ENCODE measurements at regions not wholly inside any gene's neighbourhood (a gene's known extent, or its start where the extent isn't known, plus 50 kb on each side); places are given as distances from the start of the nearest gene placed in this dataset.

DNA sequence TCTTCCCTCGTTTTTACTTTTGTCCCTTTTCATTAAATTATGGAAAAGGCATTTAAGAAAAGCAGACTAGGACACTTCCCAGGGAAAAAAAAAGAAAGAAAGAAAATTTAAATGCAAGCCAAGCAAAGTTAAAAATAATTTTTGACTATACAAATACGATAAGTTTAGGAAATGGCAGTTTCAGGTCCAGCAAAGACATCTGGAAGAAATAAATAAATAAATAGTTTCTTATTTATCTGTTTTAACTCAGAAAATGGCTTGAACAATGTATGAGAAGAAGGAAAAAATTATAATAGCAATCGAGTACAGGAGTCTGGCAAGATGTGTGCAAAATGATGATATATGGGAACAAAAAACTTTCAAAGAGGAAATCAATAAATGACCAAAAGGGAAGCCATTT is 114.6 kb upstream of the NCKAP5 start:
- no peaks in the 10 kb centered on the region for H3K27me3 ChIP-seq (ENCODE audit: control insufficient read depth, insufficient read depth, low read length)
- peak; percentile 92 for DNase-seq
- no peaks in the 10 kb centered on the region for H3K9me3 ChIP-seq (replicated peaks; ENCODE audit: control insufficient read depth, low read depth, low read length)
- peak overlapping the region; percentile 83 for H3K27ac ChIP-seq (ENCODE audit: low read length)
- no CpG with 5 or more reads among the region's 3 CpGs for WGBS (ENCODE audit: insufficient coverage)
- H3K4me1 ChIP-seq (ENCODE audit: control insufficient read depth, insufficient read depth, low read length): peaks cover 2% of the 10 kb centered on the region
- H3K4me3 ChIP-seq (ENCODE audit: low read length): no peak overlapping the region
- H3K36me3 ChIP-seq (ENCODE audit: control insufficient read depth, insufficient read depth, low read length): no peaks in the 10 kb centered on the region

DNA sequence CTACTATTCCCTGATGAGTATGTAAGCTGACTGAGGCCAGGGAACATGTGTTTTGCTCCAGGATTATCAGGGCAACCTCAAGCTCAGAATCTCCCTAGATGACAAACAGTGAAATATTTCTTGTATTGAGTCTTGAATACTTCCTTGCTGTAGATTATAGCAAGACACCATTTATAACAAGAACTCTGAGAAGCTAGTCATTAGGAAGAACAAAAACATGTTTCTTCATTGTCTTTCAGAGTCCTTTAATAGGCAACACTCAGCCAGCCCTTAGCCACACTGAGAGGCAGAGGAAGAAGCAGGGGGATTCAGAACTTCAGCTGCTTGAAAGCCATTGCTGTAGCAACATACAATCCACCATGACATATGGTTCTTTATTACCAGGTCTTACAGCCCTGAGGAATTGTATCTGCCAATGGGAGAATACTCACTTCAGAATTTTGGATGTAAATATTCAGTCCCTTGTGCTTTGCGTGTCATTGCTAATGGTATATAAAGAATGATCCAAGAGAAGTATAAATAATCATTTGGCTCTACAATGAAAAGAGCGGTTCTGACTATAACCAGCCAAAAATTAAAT is 117.5 kb upstream of the NCKAP5 start:
- Histone ChIP-seq H3K4me1 (ENCODE audit: control insufficient read depth, insufficient read depth, low read length) (no peaks in the 10 kb centered on the region), H3K27me3 (ENCODE audit: control insufficient read depth, insufficient read depth, low read length) (no peaks in the 10 kb centered on the region), H3K27ac (ENCODE audit: low read length) (peak overlapping the region; percentile 71), H3K4me3 (ENCODE audit: low read length) (no peak overlapping the region), H3K36me3 (ENCODE audit: control insufficient read depth, insufficient read depth, low read length) (no peaks in the 10 kb centered on the region), H3K9me3 (replicated peaks; ENCODE audit: control insufficient read depth, low read depth, low read length) (no peaks in the 10 kb centered on the region)
- DNase-seq: peak; percentile 93
- WGBS (ENCODE audit: insufficient coverage): no CpG with 5 or more reads among the region's 2 CpGs

DNA sequence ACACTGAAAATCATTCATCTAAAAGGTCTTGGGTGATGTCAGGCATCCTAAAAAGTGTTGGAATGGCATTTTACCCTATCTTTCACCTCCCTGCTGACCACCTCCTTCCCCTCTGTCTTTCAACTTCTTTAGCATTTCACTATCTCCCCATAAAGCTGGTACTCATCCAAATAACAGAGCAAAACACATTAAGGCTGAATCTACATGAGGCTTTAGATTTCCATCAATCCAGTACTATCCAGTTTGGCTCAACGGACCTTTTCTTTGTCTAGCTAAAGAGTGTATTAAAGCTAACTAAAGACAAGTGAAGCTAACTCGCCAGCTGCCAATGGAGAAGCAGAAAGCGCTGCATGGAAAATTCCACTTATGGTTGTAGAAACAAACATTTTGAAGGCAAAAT is 122.5 kb upstream of the NCKAP5 start:
- Histone ChIP-seq H3K27me3 (ENCODE audit: control insufficient read depth, insufficient read depth, low read length) (no peaks in the 10 kb centered on the region), H3K36me3 (ENCODE audit: control insufficient read depth, insufficient read depth, low read length) (no peaks in the 10 kb centered on the region), H3K27ac (ENCODE audit: low read length) (no peak overlapping the region), H3K4me3 (ENCODE audit: low read length) (no peak overlapping the region), H3K9me3 (replicated peaks; ENCODE audit: control insufficient read depth, low read depth, low read length) (no peaks in the 10 kb centered on the region), H3K4me1 (ENCODE audit: control insufficient read depth, insufficient read depth, low read length) (no peaks in the 10 kb centered on the region)
- WGBS (ENCODE audit: insufficient coverage): no CpG with 5 or more reads among the region's 3 CpGs
- peak; percentile 44 for DNase-seq

DNA sequence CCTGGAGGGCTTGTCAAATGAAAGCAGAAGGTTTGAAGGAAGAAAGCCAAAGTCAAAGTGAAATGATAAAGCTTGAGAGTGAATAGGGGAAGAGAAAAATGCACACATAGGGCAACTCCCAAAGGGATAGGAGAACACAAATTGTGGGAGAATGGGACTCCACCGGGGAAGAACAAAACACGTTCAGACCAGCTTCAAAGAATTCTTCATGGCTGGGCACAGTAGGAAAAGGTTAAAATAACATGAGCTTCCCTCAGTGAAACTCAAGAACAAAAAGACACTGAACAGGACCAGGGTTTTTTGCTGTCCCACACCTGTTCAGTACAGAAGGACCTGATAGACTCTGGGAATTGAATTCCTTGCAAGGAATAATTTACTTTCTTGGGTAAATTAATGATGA is 123.1 kb upstream of the NCKAP5 start:
- Histone ChIP-seq H3K36me3 (ENCODE audit: control insufficient read depth, insufficient read depth, low read length) (no peaks in the 10 kb centered on the region), H3K27me3 (ENCODE audit: control insufficient read depth, insufficient read depth, low read length) (no peaks in the 10 kb centered on the region), H3K27ac (ENCODE audit: low read length) (no peak overlapping the region), H3K9me3 (replicated peaks; ENCODE audit: control insufficient read depth, low read depth, low read length) (no peaks in the 10 kb centered on the region), H3K4me3 (ENCODE audit: low read length) (no peak overlapping the region), H3K4me1 (ENCODE audit: control insufficient read depth, insufficient read depth, low read length) (no peaks in the 10 kb centered on the region)
- 20% methylated on average over 1 of the region's 2 CpGs for WGBS (ENCODE audit: insufficient coverage)
- DNase-seq: no peak

DNA sequence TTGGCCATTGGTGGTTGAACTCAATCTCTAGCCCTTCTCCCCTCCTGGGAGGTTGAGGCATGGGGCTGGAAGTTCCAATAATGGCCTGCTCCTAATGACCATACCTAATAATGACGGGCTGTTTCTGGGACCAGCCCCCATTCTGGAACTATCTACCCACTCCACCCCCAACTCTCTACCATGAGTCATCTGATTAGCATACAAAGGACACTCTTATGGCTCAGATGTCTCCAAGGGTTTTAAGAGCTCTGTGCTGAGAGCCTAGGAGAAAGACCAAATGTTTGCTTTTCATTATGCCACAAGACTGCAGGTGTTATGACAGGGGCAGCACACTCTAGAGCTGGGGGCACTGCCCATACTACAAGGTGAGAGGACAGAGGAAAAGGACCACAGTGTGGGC is 137.0 kb upstream of the NCKAP5 start:
- H3K9me3 ChIP-seq (replicated peaks; ENCODE audit: control insufficient read depth, low read depth, low read length): peaks cover 10% of the 10 kb centered on the region
- no peak overlapping the region for H3K4me3 ChIP-seq (ENCODE audit: low read length)
- H3K27me3 ChIP-seq (ENCODE audit: control insufficient read depth, insufficient read depth, low read length): no peaks in the 10 kb centered on the region
- DNase-seq: no peak
- no CpG with 5 or more reads among the region's 1 CpG for WGBS (ENCODE audit: insufficient coverage)
- H3K4me1 ChIP-seq (ENCODE audit: control insufficient read depth, insufficient read depth, low read length): no peaks in the 10 kb centered on the region
- H3K27ac ChIP-seq (ENCODE audit: low read length): no peak overlapping the region
- no peaks in the 10 kb centered on the region for H3K36me3 ChIP-seq (ENCODE audit: control insufficient read depth, insufficient read depth, low read length)

DNA sequence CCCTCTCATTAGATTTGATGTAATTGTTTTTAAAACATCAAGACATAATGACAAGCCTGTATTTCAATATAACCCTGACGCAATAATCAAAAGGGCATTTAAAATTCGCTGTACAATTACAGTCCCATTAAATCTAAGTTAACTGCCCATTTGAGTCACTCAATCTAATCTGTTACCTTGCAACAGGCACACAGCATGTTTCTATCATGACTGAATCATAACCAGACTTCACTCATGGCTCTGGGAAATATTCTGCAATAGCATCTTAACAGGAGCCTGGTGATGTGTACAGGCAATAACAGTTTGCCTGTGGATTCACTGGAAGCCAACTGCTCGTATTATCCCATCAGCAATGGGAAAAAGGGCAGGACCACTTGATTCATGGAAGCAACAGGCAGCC is 142.3 kb upstream of the NCKAP5 start:
- 60% methylated on average over 2 of the region's 3 CpGs for WGBS (ENCODE audit: insufficient coverage)
- Histone ChIP-seq H3K36me3 (ENCODE audit: control insufficient read depth, insufficient read depth, low read length) (no peaks in the 10 kb centered on the region), H3K27ac (ENCODE audit: low read length) (no peak overlapping the region), H3K27me3 (ENCODE audit: control insufficient read depth, insufficient read depth, low read length) (no peaks in the 10 kb centered on the region), H3K4me1 (ENCODE audit: control insufficient read depth, insufficient read depth, low read length) (no peaks in the 10 kb centered on the region), H3K4me3 (ENCODE audit: low read length) (no peak overlapping the region), H3K9me3 (replicated peaks; ENCODE audit: control insufficient read depth, low read depth, low read length) (peaks cover 10% of the 10 kb centered on the region)
- DNase-seq: no peak

DNA sequence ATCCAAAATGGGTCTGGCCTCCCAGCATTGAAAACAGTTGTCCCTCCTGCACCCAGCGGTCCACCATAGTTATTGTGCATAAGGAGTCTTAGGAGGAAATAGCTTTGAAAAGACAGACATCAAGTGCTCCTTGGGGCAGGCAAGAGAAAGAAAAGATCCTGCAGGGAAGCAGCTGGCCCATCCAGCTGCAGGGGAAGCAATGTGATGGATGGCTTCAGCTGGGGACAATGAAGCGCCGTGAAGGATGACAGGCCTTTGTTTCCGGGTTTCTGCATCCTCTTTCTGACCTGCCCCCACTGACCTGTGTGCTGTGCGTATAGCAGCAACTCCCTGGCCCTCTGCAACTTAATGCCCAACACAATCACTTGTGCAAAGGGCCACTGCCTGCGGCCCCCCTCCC is 142.9 kb upstream of the NCKAP5 start:
- Histone ChIP-seq H3K27me3 (ENCODE audit: control insufficient read depth, insufficient read depth, low read length) (no peaks in the 10 kb centered on the region), H3K27ac (ENCODE audit: low read length) (no peak overlapping the region), H3K4me3 (ENCODE audit: low read length) (no peak overlapping the region), H3K9me3 (replicated peaks; ENCODE audit: control insufficient read depth, low read depth, low read length) (peaks cover 10% of the 10 kb centered on the region), H3K36me3 (ENCODE audit: control insufficient read depth, insufficient read depth, low read length) (no peaks in the 10 kb centered on the region), H3K4me1 (ENCODE audit: control insufficient read depth, insufficient read depth, low read length) (no peaks in the 10 kb centered on the region)
- peak; percentile 23 for DNase-seq
- 16% methylated on average over 4 of the region's 6 CpGs for WGBS (ENCODE audit: insufficient coverage)

DNA sequence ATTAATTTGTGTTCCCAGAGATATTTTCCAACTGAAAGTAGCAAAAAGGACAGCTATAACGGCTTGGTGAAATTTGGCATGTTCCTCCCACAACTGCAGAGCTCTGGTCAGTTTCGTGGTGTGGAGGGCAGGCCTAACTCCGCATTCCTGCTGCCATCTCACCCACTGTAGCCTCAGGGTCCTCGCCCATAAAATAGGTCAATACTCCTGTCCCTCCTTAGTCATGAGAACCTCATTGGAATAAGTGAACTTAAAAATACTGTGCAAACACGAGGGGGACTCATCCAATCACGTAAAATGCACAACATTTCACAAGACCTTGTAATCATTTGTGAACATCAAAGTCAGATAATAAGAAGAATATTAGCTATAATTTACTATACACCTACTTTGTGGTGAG is 143.5 kb upstream of the NCKAP5 start:
- Histone ChIP-seq H3K9me3 (replicated peaks; ENCODE audit: control insufficient read depth, low read depth, low read length) (peaks cover 10% of the 10 kb centered on the region), H3K27ac (ENCODE audit: low read length) (no peak overlapping the region), H3K27me3 (ENCODE audit: control insufficient read depth, insufficient read depth, low read length) (no peaks in the 10 kb centered on the region), H3K4me3 (ENCODE audit: low read length) (no peak overlapping the region), H3K4me1 (ENCODE audit: control insufficient read depth, insufficient read depth, low read length) (no peaks in the 10 kb centered on the region), H3K36me3 (ENCODE audit: control insufficient read depth, insufficient read depth, low read length) (no peaks in the 10 kb centered on the region)
- DNase-seq: no peak
- WGBS (ENCODE audit: insufficient coverage): 89% methylated on average over 3 of the region's 6 CpGs

DNA sequence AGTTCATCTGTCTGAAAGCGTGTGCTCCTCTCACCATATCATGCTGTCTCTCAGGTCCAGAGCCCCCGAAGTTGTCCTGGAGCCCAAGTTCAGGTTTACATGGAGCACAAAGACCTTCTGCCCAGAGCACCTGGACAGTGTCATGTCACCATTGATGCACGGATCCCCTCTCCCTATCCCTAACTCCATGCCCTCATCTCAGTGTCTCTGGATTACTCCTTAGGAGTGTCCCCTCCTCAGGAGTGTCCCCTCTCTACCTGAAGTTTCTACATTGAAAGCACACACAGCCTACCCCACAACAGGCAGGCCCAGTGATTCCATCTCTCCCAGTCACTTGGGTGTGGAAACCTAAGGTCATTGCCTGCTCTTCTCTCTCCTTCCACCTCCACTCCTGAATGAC is 144.1 kb upstream of the NCKAP5 start:
- WGBS (ENCODE audit: insufficient coverage): 91% methylated on average over 3 of the region's 3 CpGs
- H3K36me3 ChIP-seq (ENCODE audit: control insufficient read depth, insufficient read depth, low read length): no peaks in the 10 kb centered on the region

DNA sequence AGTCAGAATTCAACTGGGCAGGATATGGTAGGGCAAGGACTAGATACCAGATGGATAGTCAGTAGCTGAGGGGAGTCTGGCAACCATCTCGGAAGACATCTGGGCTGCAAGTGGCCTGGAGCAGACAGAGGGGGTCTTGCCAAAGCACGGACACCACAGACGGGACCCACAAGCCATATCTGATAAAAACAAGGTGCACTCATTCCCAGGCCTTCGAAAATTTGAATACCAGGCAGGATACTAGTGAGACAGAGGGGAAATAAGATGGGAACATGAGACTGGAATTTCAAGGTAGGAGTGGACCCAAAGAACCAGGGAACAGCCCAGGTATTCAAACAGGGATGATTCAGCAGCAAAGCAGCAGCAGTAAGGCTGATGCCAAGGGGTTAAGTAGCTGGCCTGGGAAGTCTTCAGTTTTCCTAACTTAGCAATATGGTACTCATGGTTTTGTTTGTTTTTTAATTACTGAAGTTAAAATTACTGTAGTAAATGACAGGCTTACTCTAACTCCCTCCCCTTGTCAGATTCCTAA is 144.9 kb upstream of the NCKAP5 start:
- Histone ChIP-seq H3K36me3 (ENCODE audit: control insufficient read depth, insufficient read depth, low read length) (no peaks in the 10 kb centered on the region), H3K4me3 (ENCODE audit: low read length) (no peak overlapping the region), H3K27ac (ENCODE audit: low read length) (no peak overlapping the region), H3K27me3 (ENCODE audit: control insufficient read depth, insufficient read depth, low read length) (no peaks in the 10 kb centered on the region), H3K9me3 (replicated peaks; ENCODE audit: control insufficient read depth, low read depth, low read length) (peaks cover 10% of the 10 kb centered on the region), H3K4me1 (ENCODE audit: control insufficient read depth, insufficient read depth, low read length) (no peaks in the 10 kb centered on the region)
- WGBS (ENCODE audit: insufficient coverage): 80% methylated on average over 3 of the region's 4 CpGs
- no peak for DNase-seq

More for the DNA sequence above, 144.1 kb upstream of the NCKAP5 start:
- DNase-seq: no peak
- H3K9me3 ChIP-seq (replicated peaks; ENCODE audit: control insufficient read depth, low read depth, low read length): peaks cover 10% of the 10 kb centered on the region
- no peaks in the 10 kb centered on the region for H3K4me1 ChIP-seq (ENCODE audit: control insufficient read depth, insufficient read depth, low read length)
- no peak overlapping the region for H3K27ac ChIP-seq (ENCODE audit: low read length)
- no peak overlapping the region for H3K4me3 ChIP-seq (ENCODE audit: low read length)
- H3K27me3 ChIP-seq (ENCODE audit: control insufficient read depth, insufficient read depth, low read length): no peaks in the 10 kb centered on the region

DNA sequence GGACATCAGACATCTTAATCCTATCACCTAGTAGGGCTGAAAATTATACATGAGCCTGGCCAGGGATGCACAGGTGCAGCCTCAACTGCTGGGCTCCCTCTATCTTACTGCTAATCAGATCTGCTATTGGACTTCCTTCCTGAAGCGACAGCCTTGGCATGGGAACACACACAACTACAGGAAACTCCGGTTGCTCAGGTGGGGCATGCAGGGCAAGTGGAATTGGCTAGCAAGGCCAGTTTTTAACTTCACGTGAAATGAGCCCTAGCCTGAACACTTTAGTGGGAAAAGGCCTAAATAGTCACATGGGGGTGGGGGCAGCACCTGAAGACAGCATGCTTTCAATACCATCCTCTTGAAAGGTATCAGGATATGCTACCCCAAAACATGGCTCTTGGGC is 147.9 kb upstream of the NCKAP5 start:
- DNase-seq: no peak

More for the DNA sequence above, 147.9 kb upstream of the NCKAP5 start:
- no peak overlapping the region for H3K4me3 ChIP-seq (ENCODE audit: low read length)
- H3K9me3 ChIP-seq (replicated peaks; ENCODE audit: control insufficient read depth, low read depth, low read length): no peaks in the 10 kb centered on the region
- H3K27me3 ChIP-seq (ENCODE audit: control insufficient read depth, insufficient read depth, low read length): no peaks in the 10 kb centered on the region
- no peaks in the 10 kb centered on the region for H3K4me1 ChIP-seq (ENCODE audit: control insufficient read depth, insufficient read depth, low read length)
- 87% methylated on average over 3 of the region's 3 CpGs for WGBS (ENCODE audit: insufficient coverage)
- no peaks in the 10 kb centered on the region for H3K36me3 ChIP-seq (ENCODE audit: control insufficient read depth, insufficient read depth, low read length)
- H3K27ac ChIP-seq (ENCODE audit: low read length): no peak overlapping the region

Measured in muscle of leg (tissue), 3 donors.